ENCODE measurements at regions not wholly inside any gene's neighbourhood (a gene's known extent, or its start where the extent isn't known, plus 50 kb on each side); places are given as distances from the start of the nearest gene placed in this dataset.

DNA sequence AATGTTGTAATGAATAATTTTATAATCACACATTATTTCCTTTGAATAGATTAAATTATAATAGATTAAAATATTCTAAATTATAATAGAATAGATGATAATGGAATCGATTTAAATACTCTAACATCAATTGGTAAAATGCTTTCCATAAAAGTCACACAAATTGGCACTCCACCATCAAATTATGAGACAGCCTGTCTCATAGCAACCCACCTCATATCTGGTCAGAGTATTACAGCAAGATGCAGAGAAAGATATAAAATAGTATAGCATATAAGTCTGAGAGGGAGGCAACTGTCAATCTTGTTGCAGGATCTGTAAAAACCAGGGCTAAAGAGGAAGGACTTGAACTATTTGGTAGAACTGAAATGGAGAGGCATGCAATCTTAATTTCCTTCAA is 98.4 kb upstream of the NCKAP5 start:
- DNase-seq, result no peak

DNA sequence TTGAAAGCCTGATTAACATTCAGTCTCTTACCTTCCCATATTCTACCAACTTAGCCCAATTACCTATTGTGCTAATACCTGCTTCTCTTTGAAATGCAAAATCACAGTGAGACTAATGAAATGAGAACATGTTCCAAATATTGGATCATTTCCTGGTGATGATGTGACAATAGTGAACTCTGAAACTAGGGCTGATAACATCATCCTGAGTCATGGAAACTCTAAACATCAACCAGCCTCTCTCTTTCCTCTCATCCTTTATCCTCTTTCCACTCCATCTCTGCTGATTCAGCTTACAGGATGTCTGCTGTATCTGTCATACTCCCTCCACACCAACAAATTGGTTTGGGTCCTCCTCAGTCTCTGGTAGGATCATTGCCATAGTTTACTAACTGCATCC is 98.8 kb upstream of the NCKAP5 start:
- DNase-seq, result no peak

DNA sequence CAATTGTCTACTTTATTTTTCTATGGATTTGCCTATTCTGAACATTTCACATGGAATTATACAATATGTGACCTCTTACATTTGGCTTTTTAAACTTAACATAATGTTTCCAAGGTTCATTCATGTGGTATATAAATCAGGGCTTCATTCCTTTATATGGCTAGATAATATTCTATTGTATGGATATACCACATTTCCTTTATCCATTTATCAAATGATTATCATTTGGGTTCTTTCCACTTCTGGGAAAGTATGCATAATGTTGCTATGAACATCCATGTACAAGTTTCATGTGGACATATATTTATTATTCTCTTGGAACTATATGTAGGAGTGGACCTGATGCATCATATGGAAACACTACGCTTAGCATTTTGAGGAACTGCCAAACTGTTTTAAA is 99.7 kb upstream of the NCKAP5 start:
- no peak for DNase-seq

DNA sequence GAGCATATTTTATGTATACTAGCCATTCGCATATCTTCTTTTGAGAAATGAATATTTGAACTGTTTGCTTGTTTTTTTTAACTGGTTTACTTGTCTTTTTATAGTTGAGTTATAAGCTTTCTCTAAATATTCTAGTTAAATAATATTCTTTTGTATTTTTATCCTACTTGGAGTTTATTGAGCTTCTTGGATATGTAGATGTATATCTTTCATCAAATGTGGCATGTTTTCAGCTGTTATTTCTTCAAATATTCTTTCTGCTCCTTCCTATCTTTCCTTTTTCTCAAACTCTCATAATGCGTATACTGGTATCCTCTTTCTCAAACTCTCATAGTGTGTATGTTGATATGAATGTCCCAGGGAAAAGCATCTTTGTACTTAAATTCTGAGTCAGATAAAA is 100.3 kb upstream of the NCKAP5 start:
- no peak for DNase-seq

DNA sequence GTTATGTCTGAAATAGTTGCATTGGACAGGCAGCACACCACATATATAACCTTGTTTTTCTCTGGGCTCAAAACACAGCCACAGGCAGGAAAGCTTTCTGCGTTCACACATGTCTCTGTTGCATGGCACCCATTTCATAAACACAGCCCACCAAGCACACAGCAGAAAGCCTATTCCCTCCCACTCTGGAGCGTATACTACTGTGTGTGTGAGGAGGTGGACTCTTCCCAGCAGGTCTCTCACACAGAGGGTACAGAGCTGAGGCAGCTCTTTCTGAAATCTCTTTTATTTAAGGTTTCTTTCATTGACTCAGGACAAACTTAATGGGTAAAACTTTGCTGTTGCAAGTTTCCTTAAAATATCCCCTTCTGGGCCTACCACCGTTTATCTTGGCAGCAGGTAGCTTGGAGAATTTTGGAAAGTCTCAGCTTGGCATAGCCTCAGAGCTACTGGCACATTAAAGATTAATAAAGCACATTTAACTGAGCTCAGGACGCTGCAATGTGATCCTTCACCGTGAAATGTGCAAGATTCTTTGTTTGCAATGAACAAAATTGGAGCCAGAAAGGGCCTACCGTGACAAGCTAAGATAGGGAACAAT is 105.1 kb upstream of the NCKAP5 start:
- peak in 1 of 56 donors; percentile 46 for DNase-seq

DNA sequence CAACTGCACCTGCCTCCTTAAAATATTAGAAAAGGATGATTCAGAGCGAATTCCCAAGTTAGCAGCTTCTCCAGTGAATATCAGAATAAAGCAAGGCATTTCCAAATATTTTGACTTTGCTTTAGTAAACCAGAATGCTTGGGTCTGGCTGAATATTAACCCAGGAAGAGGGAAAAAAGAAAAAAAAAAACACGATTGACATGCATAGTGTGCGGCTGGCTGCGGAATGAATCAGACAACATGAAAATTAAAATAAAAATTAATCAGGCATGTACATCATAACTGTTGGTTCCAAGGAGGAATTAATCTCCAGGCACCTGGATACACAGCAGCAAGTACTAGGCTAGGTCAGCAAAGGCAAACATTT is 105.8 kb upstream of the NCKAP5 start:
- DNase-seq, result no peak

DNA sequence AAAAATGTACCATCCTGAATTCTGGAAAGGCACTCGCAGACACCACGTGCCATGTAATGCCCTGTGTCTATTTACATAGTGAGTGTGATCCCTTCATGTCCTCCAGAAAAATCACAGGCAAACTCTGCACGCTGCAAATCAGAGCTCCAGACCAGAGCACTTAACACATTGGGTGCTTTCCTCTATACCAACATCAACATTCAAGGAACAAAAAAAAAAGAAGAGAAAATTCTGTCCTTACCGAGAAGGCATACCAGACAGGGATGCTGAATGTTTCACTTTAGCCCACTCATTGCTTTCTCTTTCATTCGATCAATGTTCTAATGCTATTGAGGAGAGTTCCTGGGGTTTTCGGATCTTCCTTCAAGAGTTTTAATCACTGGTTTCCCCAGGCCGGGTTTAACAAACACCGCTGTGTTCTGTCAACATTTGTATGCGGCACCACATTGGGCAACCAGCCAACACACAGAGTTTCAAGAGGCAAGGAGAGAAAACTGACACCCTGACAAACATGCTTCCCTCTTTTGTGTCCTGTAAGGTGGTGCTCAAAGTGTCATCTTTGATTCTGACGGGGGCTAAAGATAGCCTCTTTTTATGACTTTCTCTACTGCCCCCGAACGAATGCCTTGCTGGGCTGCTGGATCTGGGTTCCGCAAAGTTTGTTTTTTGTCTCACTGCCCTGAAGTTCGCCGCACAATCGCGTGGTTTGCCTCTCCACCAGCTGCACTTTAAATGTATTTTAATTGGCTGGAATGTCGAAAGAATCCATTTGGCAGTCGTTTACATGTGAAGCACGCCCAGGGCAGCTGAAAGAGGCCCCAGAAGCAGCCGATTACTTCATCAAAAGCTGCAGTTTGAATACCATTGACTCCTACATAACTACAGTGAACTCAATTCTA is 106.4 kb upstream of the NCKAP5 start:
- peak in 53 of 56 donors; percentile 10 to 88 (median 68) for DNase-seq

DNA sequence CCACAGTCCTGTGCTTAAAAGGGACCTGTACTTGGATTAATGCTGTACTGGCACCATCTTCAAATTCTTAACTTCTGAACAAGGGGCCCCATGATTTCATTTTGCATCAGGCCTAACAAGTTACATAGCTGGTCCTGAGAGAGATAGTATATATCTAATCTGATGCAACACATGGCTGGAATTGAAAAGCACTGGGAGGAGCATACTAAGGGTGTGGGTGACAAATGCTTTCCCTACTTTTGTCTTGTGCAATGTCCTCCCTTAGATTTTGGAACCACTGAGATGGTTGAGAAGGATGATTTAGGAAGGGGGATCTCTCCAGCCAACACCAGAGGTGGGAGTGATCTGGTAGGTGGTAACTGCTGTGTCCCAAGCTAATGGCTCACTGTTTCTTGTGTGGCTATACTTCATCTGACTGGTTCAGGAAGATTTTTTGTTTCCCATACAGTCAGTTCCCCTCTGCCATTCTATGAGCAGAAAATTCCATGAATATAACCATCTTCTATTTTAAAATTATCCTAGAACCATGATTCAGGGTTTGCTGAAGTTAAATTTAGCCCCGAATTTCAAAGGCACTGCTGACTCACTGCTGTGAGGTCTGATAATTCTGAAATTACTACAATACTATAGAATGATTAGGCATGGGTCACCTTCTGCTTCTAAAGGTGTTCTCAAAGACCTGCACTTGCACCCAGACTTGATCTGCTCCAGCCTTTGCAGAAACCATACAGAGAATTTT is 108.3 kb upstream of the NCKAP5 start:
- peak in 1 of 56 donors; percentile 8 for DNase-seq

DNA sequence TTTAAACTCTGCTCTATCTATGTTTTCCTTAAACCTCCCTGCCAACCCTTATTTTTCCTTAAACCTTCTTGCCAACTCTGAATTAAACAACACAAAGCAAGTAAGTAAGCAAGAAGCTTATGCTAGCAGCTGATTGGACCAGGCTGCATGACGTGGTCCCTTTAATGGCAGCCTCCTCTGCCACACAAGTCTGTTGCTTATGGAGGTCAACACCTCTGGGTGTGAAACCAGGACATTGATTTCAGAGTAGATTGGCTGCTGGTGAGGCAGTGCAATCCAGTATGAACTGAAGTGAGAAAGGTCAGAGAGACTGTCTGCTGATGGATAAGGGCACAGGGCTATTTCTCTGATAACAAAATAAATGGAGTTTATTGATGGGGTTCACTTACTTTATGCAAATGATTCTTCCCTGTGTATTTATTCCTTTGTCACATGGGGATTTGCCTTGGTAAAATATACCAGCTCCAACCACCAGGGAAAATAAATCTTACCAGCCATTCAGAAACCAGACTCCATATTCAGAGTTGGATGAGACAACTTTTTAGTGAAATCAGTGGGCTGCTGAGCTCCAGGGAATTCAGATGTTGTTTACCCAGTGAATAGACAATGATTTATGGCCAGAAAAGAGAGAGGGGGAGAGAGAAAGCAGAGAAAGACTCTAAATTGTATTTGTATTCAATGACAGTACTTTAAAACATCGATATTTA is 112.2 kb upstream of the NCKAP5 start:
- no peak for DNase-seq

DNA sequence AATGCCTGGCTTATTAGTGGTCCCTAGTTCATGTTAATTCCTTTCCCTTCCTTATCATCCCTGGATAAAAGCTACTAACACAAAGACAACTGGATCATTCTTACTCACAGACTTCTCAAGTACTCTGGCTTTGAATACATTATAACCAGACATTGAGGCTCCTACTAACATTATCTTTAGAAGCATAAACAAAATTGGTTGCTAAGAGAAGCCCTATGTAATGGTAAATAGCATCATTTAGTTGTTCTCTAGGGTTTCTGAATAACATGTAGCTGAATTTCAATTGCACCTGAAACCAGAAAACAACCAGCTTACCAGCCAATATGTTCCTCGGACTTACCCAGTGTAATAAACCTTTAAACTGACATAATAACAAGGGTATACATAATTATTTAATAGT is 114.1 kb upstream of the NCKAP5 start:
- no peak for DNase-seq

DNA sequence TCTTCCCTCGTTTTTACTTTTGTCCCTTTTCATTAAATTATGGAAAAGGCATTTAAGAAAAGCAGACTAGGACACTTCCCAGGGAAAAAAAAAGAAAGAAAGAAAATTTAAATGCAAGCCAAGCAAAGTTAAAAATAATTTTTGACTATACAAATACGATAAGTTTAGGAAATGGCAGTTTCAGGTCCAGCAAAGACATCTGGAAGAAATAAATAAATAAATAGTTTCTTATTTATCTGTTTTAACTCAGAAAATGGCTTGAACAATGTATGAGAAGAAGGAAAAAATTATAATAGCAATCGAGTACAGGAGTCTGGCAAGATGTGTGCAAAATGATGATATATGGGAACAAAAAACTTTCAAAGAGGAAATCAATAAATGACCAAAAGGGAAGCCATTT is 114.6 kb upstream of the NCKAP5 start:
- DNase-seq, result no peak

DNA sequence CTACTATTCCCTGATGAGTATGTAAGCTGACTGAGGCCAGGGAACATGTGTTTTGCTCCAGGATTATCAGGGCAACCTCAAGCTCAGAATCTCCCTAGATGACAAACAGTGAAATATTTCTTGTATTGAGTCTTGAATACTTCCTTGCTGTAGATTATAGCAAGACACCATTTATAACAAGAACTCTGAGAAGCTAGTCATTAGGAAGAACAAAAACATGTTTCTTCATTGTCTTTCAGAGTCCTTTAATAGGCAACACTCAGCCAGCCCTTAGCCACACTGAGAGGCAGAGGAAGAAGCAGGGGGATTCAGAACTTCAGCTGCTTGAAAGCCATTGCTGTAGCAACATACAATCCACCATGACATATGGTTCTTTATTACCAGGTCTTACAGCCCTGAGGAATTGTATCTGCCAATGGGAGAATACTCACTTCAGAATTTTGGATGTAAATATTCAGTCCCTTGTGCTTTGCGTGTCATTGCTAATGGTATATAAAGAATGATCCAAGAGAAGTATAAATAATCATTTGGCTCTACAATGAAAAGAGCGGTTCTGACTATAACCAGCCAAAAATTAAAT is 117.5 kb upstream of the NCKAP5 start:
- no peak for DNase-seq

DNA sequence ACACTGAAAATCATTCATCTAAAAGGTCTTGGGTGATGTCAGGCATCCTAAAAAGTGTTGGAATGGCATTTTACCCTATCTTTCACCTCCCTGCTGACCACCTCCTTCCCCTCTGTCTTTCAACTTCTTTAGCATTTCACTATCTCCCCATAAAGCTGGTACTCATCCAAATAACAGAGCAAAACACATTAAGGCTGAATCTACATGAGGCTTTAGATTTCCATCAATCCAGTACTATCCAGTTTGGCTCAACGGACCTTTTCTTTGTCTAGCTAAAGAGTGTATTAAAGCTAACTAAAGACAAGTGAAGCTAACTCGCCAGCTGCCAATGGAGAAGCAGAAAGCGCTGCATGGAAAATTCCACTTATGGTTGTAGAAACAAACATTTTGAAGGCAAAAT is 122.5 kb upstream of the NCKAP5 start:
- no peak for DNase-seq

DNA sequence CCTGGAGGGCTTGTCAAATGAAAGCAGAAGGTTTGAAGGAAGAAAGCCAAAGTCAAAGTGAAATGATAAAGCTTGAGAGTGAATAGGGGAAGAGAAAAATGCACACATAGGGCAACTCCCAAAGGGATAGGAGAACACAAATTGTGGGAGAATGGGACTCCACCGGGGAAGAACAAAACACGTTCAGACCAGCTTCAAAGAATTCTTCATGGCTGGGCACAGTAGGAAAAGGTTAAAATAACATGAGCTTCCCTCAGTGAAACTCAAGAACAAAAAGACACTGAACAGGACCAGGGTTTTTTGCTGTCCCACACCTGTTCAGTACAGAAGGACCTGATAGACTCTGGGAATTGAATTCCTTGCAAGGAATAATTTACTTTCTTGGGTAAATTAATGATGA is 123.1 kb upstream of the NCKAP5 start:
- DNase-seq, result no peak

DNA sequence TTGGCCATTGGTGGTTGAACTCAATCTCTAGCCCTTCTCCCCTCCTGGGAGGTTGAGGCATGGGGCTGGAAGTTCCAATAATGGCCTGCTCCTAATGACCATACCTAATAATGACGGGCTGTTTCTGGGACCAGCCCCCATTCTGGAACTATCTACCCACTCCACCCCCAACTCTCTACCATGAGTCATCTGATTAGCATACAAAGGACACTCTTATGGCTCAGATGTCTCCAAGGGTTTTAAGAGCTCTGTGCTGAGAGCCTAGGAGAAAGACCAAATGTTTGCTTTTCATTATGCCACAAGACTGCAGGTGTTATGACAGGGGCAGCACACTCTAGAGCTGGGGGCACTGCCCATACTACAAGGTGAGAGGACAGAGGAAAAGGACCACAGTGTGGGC is 137.0 kb upstream of the NCKAP5 start:
- peak in 4 of 56 donors; percentile 6 to 37 (median 32) for DNase-seq

DNA sequence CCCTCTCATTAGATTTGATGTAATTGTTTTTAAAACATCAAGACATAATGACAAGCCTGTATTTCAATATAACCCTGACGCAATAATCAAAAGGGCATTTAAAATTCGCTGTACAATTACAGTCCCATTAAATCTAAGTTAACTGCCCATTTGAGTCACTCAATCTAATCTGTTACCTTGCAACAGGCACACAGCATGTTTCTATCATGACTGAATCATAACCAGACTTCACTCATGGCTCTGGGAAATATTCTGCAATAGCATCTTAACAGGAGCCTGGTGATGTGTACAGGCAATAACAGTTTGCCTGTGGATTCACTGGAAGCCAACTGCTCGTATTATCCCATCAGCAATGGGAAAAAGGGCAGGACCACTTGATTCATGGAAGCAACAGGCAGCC is 142.3 kb upstream of the NCKAP5 start:
- DNase-seq, result no peak

DNA sequence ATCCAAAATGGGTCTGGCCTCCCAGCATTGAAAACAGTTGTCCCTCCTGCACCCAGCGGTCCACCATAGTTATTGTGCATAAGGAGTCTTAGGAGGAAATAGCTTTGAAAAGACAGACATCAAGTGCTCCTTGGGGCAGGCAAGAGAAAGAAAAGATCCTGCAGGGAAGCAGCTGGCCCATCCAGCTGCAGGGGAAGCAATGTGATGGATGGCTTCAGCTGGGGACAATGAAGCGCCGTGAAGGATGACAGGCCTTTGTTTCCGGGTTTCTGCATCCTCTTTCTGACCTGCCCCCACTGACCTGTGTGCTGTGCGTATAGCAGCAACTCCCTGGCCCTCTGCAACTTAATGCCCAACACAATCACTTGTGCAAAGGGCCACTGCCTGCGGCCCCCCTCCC is 142.9 kb upstream of the NCKAP5 start:
- peak in 8 of 56 donors; percentile 5 to 28 (median 11) for DNase-seq

DNA sequence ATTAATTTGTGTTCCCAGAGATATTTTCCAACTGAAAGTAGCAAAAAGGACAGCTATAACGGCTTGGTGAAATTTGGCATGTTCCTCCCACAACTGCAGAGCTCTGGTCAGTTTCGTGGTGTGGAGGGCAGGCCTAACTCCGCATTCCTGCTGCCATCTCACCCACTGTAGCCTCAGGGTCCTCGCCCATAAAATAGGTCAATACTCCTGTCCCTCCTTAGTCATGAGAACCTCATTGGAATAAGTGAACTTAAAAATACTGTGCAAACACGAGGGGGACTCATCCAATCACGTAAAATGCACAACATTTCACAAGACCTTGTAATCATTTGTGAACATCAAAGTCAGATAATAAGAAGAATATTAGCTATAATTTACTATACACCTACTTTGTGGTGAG is 143.5 kb upstream of the NCKAP5 start:
- no peak for DNase-seq

DNA sequence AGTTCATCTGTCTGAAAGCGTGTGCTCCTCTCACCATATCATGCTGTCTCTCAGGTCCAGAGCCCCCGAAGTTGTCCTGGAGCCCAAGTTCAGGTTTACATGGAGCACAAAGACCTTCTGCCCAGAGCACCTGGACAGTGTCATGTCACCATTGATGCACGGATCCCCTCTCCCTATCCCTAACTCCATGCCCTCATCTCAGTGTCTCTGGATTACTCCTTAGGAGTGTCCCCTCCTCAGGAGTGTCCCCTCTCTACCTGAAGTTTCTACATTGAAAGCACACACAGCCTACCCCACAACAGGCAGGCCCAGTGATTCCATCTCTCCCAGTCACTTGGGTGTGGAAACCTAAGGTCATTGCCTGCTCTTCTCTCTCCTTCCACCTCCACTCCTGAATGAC is 144.1 kb upstream of the NCKAP5 start:
- no peak for DNase-seq

DNA sequence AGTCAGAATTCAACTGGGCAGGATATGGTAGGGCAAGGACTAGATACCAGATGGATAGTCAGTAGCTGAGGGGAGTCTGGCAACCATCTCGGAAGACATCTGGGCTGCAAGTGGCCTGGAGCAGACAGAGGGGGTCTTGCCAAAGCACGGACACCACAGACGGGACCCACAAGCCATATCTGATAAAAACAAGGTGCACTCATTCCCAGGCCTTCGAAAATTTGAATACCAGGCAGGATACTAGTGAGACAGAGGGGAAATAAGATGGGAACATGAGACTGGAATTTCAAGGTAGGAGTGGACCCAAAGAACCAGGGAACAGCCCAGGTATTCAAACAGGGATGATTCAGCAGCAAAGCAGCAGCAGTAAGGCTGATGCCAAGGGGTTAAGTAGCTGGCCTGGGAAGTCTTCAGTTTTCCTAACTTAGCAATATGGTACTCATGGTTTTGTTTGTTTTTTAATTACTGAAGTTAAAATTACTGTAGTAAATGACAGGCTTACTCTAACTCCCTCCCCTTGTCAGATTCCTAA is 144.9 kb upstream of the NCKAP5 start:
- DNase-seq, result no peak

DNA sequence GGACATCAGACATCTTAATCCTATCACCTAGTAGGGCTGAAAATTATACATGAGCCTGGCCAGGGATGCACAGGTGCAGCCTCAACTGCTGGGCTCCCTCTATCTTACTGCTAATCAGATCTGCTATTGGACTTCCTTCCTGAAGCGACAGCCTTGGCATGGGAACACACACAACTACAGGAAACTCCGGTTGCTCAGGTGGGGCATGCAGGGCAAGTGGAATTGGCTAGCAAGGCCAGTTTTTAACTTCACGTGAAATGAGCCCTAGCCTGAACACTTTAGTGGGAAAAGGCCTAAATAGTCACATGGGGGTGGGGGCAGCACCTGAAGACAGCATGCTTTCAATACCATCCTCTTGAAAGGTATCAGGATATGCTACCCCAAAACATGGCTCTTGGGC is 147.9 kb upstream of the NCKAP5 start:
- no peak for DNase-seq
